Nephron progenitor cell (in vitro differentiated cells): ENCODE measurements at regions not wholly inside any gene's neighbourhood (a gene's known extent, or its start where the extent isn't known, plus 50 kb on each side); places are given as distances from the start of the nearest gene placed in this dataset.

Experiments
- DNase-seq: peaks from one replicate; pipeline ENCODE4 v3.0.0; 2021
- H3K27ac Mint-ChIP-seq: 2 replicates; pipeline ENCODE4 v1.8.0; 2021; ENCODE audit warnings: mild to moderate bottlenecking, moderate library complexity, mixed read lengths
- H3K27me3 Mint-ChIP-seq: 2 replicates; pipeline ENCODE4 v1.8.0; 2021; ENCODE audit warnings: mild to moderate bottlenecking, low read depth, mixed read lengths; ENCODE audit not compliant: poor library complexity
- H3K36me3 Mint-ChIP-seq: 2 replicates; pipeline ENCODE4 v1.8.0; 2021; ENCODE audit warnings: low read depth, mixed read lengths
- H3K4me1 Mint-ChIP-seq: 2 replicates; pipeline ENCODE4 v1.8.0; 2021; ENCODE audit warnings: mixed read lengths
- H3K4me3 Mint-ChIP-seq: 2 replicates; pipeline ENCODE4 v1.8.0; 2021; ENCODE audit warnings: mild to moderate bottlenecking, moderate library complexity, mixed read lengths
- H3K9me3 Mint-ChIP-seq: 2 replicates; pipeline ENCODE4 v1.8.0; 2021; ENCODE audit warnings: mild to moderate bottlenecking, moderate library complexity, mixed read lengths
- CTCF ChIP-seq: fragments of 200-600 bp; sonication (generic); IDR thresholded peaks from 2 replicates; pipeline ENCODE4 v1.5.0; 2021; ENCODE audit warnings: antibody characterized with exemption

- TF ChIP-seq CTCF = no peak
- no peaks in the 10 kb centered on the region for H3K9me3 Mint-ChIP-seq
- H3K27me3 Mint-ChIP-seq = peaks cover 4% of the 10 kb centered on the region
- no peak overlapping the region for H3K27ac Mint-ChIP-seq
- H3K4me1 Mint-ChIP-seq = peaks cover 15% of the 10 kb centered on the region
- no peak for DNase-seq
- no peak overlapping the region for H3K4me3 Mint-ChIP-seq
- no peaks in the 10 kb centered on the region for H3K36me3 Mint-ChIP-seq
These were observed 86.7 kb downstream of the S1PR1 start for GRCh38 chr1:101323535-101323934.

GRCh38 chr1:101325144-101325543 lies 88.3 kb downstream of the S1PR1 start:
- no peak for DNase-seq
- peaks cover 4% of the 10 kb centered on the region for H3K27me3 Mint-ChIP-seq
- no peaks in the 10 kb centered on the region for H3K9me3 Mint-ChIP-seq
- no peak overlapping the region for H3K4me3 Mint-ChIP-seq
- no peak for TF ChIP-seq CTCF
- no peaks in the 10 kb centered on the region for H3K36me3 Mint-ChIP-seq
- H3K27ac Mint-ChIP-seq = no peak overlapping the region
- peaks cover 15% of the 10 kb centered on the region for H3K4me1 Mint-ChIP-seq

- TF ChIP-seq CTCF = no peak
- DNase-seq = no peak
- Mint-ChIP-seq H3K9me3 (peaks cover 5% of the 10 kb centered on the region), H3K27ac (no peak overlapping the region), H3K27me3 (no peaks in the 10 kb centered on the region), H3K4me3 (no peak overlapping the region), H3K36me3 (no peaks in the 10 kb centered on the region), H3K4me1 (peaks cover 29% of the 10 kb centered on the region)
These were observed 93.8 kb downstream of the S1PR1 start for GRCh38 chr1:101330427-101331130.

- no peaks in the 10 kb centered on the region for H3K27me3 Mint-ChIP-seq
- peaks cover 5% of the 10 kb centered on the region for H3K9me3 Mint-ChIP-seq
- no peaks in the 10 kb centered on the region for H3K36me3 Mint-ChIP-seq
- DNase-seq = no peak
- TF ChIP-seq CTCF = no peak
- peaks cover 29% of the 10 kb centered on the region for H3K4me1 Mint-ChIP-seq
- H3K4me3 Mint-ChIP-seq = no peak overlapping the region
- no peak overlapping the region for H3K27ac Mint-ChIP-seq
These were observed 95.0 kb downstream of the S1PR1 start for GRCh38 chr1:101331794-101332193.

- H3K4me1 Mint-ChIP-seq = peaks cover 29% of the 10 kb centered on the region
- no peak overlapping the region for H3K27ac Mint-ChIP-seq
- no peak overlapping the region for H3K4me3 Mint-ChIP-seq
- no peak for DNase-seq
- no peak for TF ChIP-seq CTCF
- H3K27me3 Mint-ChIP-seq = no peaks in the 10 kb centered on the region
- H3K9me3 Mint-ChIP-seq = peaks cover 5% of the 10 kb centered on the region
- H3K36me3 Mint-ChIP-seq = no peaks in the 10 kb centered on the region
These were observed 95.8 kb downstream of the S1PR1 start for GRCh38 chr1:101332633-101333032.

- H3K9me3 Mint-ChIP-seq = peaks cover 5% of the 10 kb centered on the region
- H3K27ac Mint-ChIP-seq = peak overlapping the region; percentile 80
- no peaks in the 10 kb centered on the region for H3K36me3 Mint-ChIP-seq
- no peak for DNase-seq
- H3K4me1 Mint-ChIP-seq = peaks cover 29% of the 10 kb centered on the region
- no peak for TF ChIP-seq CTCF
- peak overlapping the region; percentile 1 for H3K4me3 Mint-ChIP-seq
- no peaks in the 10 kb centered on the region for H3K27me3 Mint-ChIP-seq
These were observed 96.4 kb downstream of the S1PR1 start for GRCh38 chr1:101333186-101333585.
